K562 (cell line): ENCODE measurements at regions not wholly inside any gene's neighbourhood (a gene's known extent, or its start where the extent isn't known, plus 50 kb on each side); places are given as distances from the start of the nearest gene placed in this dataset.
"Not testable (repeated sequence)": the region's sequence is repeated elsewhere in the genome, so short reads cannot be mapped to it uniquely, and the experiment has no call there.

Experiments used
- ATAC-seq: fragments of 200-7000 bp; cut with Tn5 transposase; 3 replicates; pipeline ENCODE4 v1.9.1; 2020; ENCODE audit warnings: moderate library complexity
- BruUV-seq: library from RNA; stranded (reverse); fragments of 400-500 nt; replicated peaks from 2 replicates; lab custom pipeline; 2021; lab: Mats Ljungman, UMichigan
- CTCF ChIA-PET: fragments of 300-600 bp; formaldehyde crosslinking; extraction: SDS; loops from one replicate; lab custom pipeline; 2021; ENCODE audit warnings: low intra/inter-chr PET ratio; lab: Yijun Ruan, JAX
- POLR2A ChIA-PET: fragments of 300-600, 350-650 bp; sonication (Branson Sonifier 250); formaldehyde crosslinking; extraction: SDS; loops from one replicate; lab custom pipeline; 2021; ENCODE audit warnings: antibody characterized with exemption, inconsistent platforms; lab: Yijun Ruan, JAX
- DNase-seq, 4 experiments: peaks; one replicate each; pipeline versions ENCODE4 v3.0.0 to v3.0.0-alpha.2; 2011 to 2018; ENCODE audit warnings: low spot score in 3 of 4, mixed read lengths in 3 of 4; ENCODE audit errors: extremely low read depth in 1 of 4
- FAIRE-seq: peaks from 2 replicates; lab custom pipeline; 2011; peaks lifted over from hg19 to GRCh38; lab: Jason Lieb, UNC
- H2AFZ ChIP-seq: 2 replicates; pipeline ENCODE4 v1.6.0; 2011; ENCODE audit warnings: low read depth, low read length, control low read depth, inconsistent platforms
- H3K27ac ChIP-seq: fragments of 200-600 bp; 3 replicates; pipeline ENCODE4 v1.8.0; 2011; ENCODE audit warnings: low read depth, mild to moderate bottlenecking, control low read depth, inconsistent platforms, low read length, moderate library complexity, mixed read lengths; ENCODE audit errors: extremely low read depth
- H3K27me3 ChIP-seq, 2 experiments: fragments of 300-600 bp in 1 of 2; 2 replicates in 1 of 2; 3 replicates in 1 of 2; pipeline versions ENCODE4 v1.6.0 to v1.8.0; 2011; ENCODE audit warnings: inconsistent platforms in 2 of 2, low read length in 2 of 2, mild to moderate bottlenecking in 1 of 2, mixed read lengths in 1 of 2, moderate library complexity in 1 of 2; ENCODE audit not compliant: control insufficient read depth in 2 of 2, insufficient read depth in 2 of 2
- H3K36me3 ChIP-seq: fragments of 300-600 bp; 3 replicates; pipeline ENCODE4 v1.8.0; 2011; ENCODE audit warnings: mild to moderate bottlenecking, low read length, inconsistent platforms; ENCODE audit not compliant: control insufficient read depth, insufficient read depth
- H3K4me1 ChIP-seq, 2 experiments: fragments of 200-600 bp in 1 of 2; replicated peaks in 1 of 2; 2 replicates in 1 of 2; 3 replicates in 1 of 2; pipeline versions ENCODE4 v1.5.1 to v1.8.0; 2011; ENCODE audit warnings: inconsistent platforms in 2 of 2, low read length in 2 of 2, mild to moderate bottlenecking in 1 of 2, mixed read lengths in 1 of 2, moderate library complexity in 1 of 2; ENCODE audit not compliant: control insufficient read depth in 2 of 2, insufficient read depth in 2 of 2
- H3K4me2 ChIP-seq: 2 replicates; pipeline ENCODE4 v1.6.1; 2011; ENCODE audit warnings: low read length, control low read depth, inconsistent platforms, mixed read lengths; ENCODE audit not compliant: insufficient read depth
- H3K4me3 ChIP-seq: fragments of 200-600 bp; sonication (generic), shearing (Covaris generic); 2 replicates; pipeline ENCODE4 v1.5.1; 2016; ENCODE audit warnings: control low read depth, inconsistent platforms
- H3K79me2 ChIP-seq: fragments of 200-600 bp; 3 replicates; pipeline ENCODE4 v1.8.0; 2011; ENCODE audit warnings: low read length, inconsistent platforms; ENCODE audit not compliant: control insufficient read depth, insufficient read depth
- H3K9ac ChIP-seq, 2 experiments: 2 replicates each; pipeline versions ENCODE4 v1.6.0 to v1.6.1; 2011; ENCODE audit warnings: low read depth in 2 of 2, low read length in 2 of 2, control low read depth in 1 of 2, inconsistent platforms in 1 of 2, mild to moderate bottlenecking in 1 of 2, mixed read lengths in 1 of 2; ENCODE audit not compliant: insufficient read depth in 1 of 2
- H3K9me1 ChIP-seq: one replicate; pipeline ENCODE4 v1.6.0; 2011; ENCODE audit warnings: inconsistent platforms, mild to moderate bottlenecking, low read length, moderate library complexity; ENCODE audit not compliant: control insufficient read depth, insufficient read depth
- H3K9me3 ChIP-seq: replicated peaks from 2 replicates; pipeline ENCODE4 v1.5.1; 2011; ENCODE audit warnings: low read depth, low read length, inconsistent platforms; ENCODE audit not compliant: control insufficient read depth, insufficient read depth
- H4K20me1 ChIP-seq: replicated peaks from 2 replicates; pipeline ENCODE4 v1.6.1; 2011; ENCODE audit warnings: low read length, inconsistent platforms, mixed read lengths; ENCODE audit not compliant: control insufficient read depth, insufficient read depth
- CBX5 ChIP-seq: IDR thresholded peaks from 2 replicates; pipeline ENCODE4 v1.6.1; 2014; ENCODE audit warnings: low read depth, borderline replicate concordance
- CREB5 ChIP-seq: fragments of 250-450 bp; sonication (Bioruptor Pico); IDR thresholded peaks from 2 replicates; pipeline ENCODE4 v1.5.0; 2020; ENCODE audit warnings: mild to moderate bottlenecking
- POLR3G ChIP-seq: IDR thresholded peaks from 2 replicates; pipeline ENCODE4 v1.6.1; 2011; ENCODE audit not compliant: insufficient read length, insufficient replicate concordance; ENCODE audit errors: extremely low read depth
- WGBS: fragments of 100-300 bp; shearing (Covaris generic); methylation state at CpG from one replicate; pipeline ENCODE4 v1.1.6; 2016; ENCODE audit warnings: low coverage, mixed read lengths; ENCODE audit not compliant: insufficient coverage; ENCODE audit errors: missing lambda C conversion rate; 5-methylcytosine and 5-hydroxymethylcytosine counted together
- in situ Hi-C: fragments of 300-500 bp; cut with MboI; formaldehyde crosslinking; loops from 4 replicates; pipeline ENCODE4 v1.15.0; 2018; ENCODE audit warnings: inconsistent platforms, mixed read lengths
- intact Hi-C: fragments of 100-400 bp; cut with micrococcal nuclease; formaldehyde crosslinking; loops from 2 replicates; pipeline ENCODE4 v1.14.2; 2022

- FAIRE-seq (no peak), ATAC-seq (no peak), DNase-seq (no peak)
- Histone ChIP-seq H4K20me1 (no peaks in the 10 kb centered on the region), H3K27me3 (no peaks in the 10 kb centered on the region), H3K79me2 (no peaks in the 10 kb centered on the region), H3K9me1 (no peaks in the 10 kb centered on the region), H3K4me3 (no peak overlapping the region), H3K4me1 (no peaks in the 10 kb centered on the region), H3K9ac (no peak overlapping the region), H3K27ac (no peak overlapping the region), H3K36me3 (no peaks in the 10 kb centered on the region), H2AFZ (no peak overlapping the region), H3K9me3 (no peaks in the 10 kb centered on the region), H3K4me2 (no peak overlapping the region)
- BruUV-seq, result no TSS peak
- ChIA-PET CTCF (no interaction called here), POLR2A (no interaction called here)
- no peak for TF ChIP-seq POLR3G
- no peak for TF ChIP-seq CREB5
- in situ Hi-C loops, result no loop called here
- intact Hi-C loops, result no loop called here
- 0% methylated on average over 3 of the region's 3 CpGs for WGBS
Observed at GRCh38 chr5:68048516-68048915, 167.0 kb upstream of the PIK3R1 start.

GRCh38 chr5:68048054-68048453 is 167.5 kb upstream of the PIK3R1 start:
- H3K27me3 ChIP-seq, ATAC-seq, CTCF ChIA-PET, in situ Hi-C loops, BruUV-seq, H3K4me3 ChIP-seq, H3K79me2 ChIP-seq, FAIRE-seq, H3K27ac ChIP-seq, H3K36me3 ChIP-seq, H3K9me3 ChIP-seq, H3K9me1 ChIP-seq, POLR2A ChIA-PET, H2AFZ ChIP-seq, intact Hi-C loops, H3K4me2 ChIP-seq, H3K9ac ChIP-seq, H4K20me1 ChIP-seq, H3K4me1 ChIP-seq: not testable (repeated sequence)
- TF ChIP-seq CBX5, result 0 out of 2 replicates have a peak, but pooled peaks have one; percentile 45
- WGBS, result 0% methylated on average over 4 of the region's 5 CpGs
- DNase-seq, result peak in 1 of 4 experiments; percentile 6
